Psoas muscle (tissue), 7 donors: ENCODE measurements at regions not wholly inside any gene's neighbourhood (a gene's known extent, or its start where the extent isn't known, plus 50 kb on each side); places are given as distances from the start of the nearest gene placed in this dataset.

Experiments used
- ATAC-seq, 4 donors: fragments of 200-7000 bp; cut with Tn5 transposase; one replicate each; pipeline ENCODE4 v1.9.1; 2020; ENCODE audit warnings: moderate library complexity in 3 of 4, mild to moderate bottlenecking in 2 of 4
- DNase-seq, 2 donors: peaks; one replicate each; pipeline ENCODE4 v3.0.0-alpha.2; 2020
- H3K27ac ChIP-seq: fragments of 200-600 bp; one replicate; pipeline ENCODE4 v1.8.0; 2022
- H3K27me3 ChIP-seq, 3 donors: fragments of 200-600 bp in 1 of 3; one replicate each; pipeline versions ENCODE4 v1.6.1 to v1.8.0; 2013 to 2022; ENCODE audit warnings: low read length in 2 of 3, mild to moderate bottlenecking in 2 of 3, moderate library complexity in 1 of 3; ENCODE audit not compliant: insufficient read depth in 3 of 3
- H3K36me3 ChIP-seq, 2 donors: fragments of 200-600 bp in 1 of 2; one replicate each; pipeline versions ENCODE4 v1.6.1 to v1.8.0; 2013 to 2022; ENCODE audit warnings: low read depth in 1 of 2, mild to moderate bottlenecking in 1 of 2, moderate library complexity in 1 of 2; ENCODE audit not compliant: insufficient read depth in 1 of 2
- H3K4me1 ChIP-seq: fragments of 200-600 bp; one replicate; pipeline ENCODE4 v1.8.0; 2022
- H3K4me3 ChIP-seq: fragments of 200-600 bp; one replicate; pipeline ENCODE4 v1.8.0; 2022; ENCODE audit warnings: mild to moderate bottlenecking
- H3K9me3 ChIP-seq: fragments of 200-600 bp; one replicate; pipeline ENCODE4 v1.8.0; 2022
- WGBS, 3 donors: extraction: QIAGEN DNeasy Blood & Tissue Kit; methylation state at CpG; one replicate each; pipeline versions ENCODE4 v1.1.6 to v1.1.7; 2013; 5-methylcytosine and 5-hydroxymethylcytosine counted together
- intact Hi-C, 2 donors: fragments of 100-400 bp; cut with DNase I; formaldehyde crosslinking; loops; one replicate each; pipeline versions ENCODE4 v1.11.0 to v1.14.2; 2022
- TF ChIP-seq, protein P1 (sequence below): fragments of 200-600 bp; IDR thresholded peaks from one replicate; pipeline ENCODE4 v1.8.0; 2022; ENCODE audit warnings: antibody characterized with exemption
- donor health status: healthy with polysubstance abuse.
- donor health status: DM: no; HTN: no; CAD: no; lungs with moderate emphysema.
- donor health status: Bipolar disorder and iron deficiency.
- donor health status: healthy.
- donor health status: DM: yes; HTN: yes; CAD: no.
- donor health status: DM: no; HTN: no; CAD: no.
- donor health status: DM: yes; HTN: yes; CAD: no.

DNA sequence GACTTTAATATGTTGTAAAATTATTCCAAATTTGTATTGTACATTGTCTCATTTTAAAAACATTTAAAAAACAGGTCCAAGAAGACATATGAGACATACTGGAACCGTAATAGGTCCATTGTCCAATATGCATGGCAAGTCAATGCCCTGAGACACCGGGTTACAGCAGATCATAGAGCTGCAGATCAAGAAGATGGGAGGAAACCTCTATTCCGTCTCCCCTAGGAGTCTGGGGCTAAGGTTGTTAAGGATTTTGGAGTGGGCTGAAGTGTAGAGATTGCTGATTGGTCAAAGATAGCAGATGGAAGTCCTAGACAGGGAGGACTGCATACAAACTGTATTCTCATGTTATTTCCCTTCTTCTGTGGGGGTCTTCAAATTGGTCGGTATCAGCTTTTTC lies 108.3 kb upstream of the PLEKHA5 start:
- no peaks in the 10 kb centered on the region for H3K27me3 ChIP-seq
- ATAC-seq = no peak
- intact Hi-C loops = no loop called here

DNA sequence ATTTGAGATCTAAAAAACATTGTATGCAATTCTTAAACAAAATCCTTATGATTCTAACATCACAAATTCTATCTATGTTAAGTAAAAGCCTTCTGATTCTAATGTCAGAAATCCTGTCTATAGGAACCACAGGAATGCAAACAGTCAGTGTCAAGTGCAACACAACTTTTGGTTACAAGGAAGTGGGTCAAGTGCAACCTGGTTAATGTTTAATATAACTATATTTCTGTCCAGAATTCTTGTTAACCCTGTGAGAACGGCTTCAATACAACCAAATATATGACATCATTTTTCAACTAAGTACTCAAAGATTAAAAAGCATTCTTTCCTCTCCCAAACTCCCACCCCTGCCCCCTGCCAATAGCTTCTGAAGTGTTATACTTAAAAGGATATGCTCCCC lies 107.9 kb upstream of the PLEKHA5 start:
- 52 to 67% (median 53%) methylated on average over 1 of the region's 1 CpG for WGBS, 3 donors
- DNase-seq = no peak
- Histone ChIP-seq H3K4me3 (no peak overlapping the region), H3K4me1 (no peaks in the 10 kb centered on the region), H3K9me3 (no peaks in the 10 kb centered on the region), H3K36me3 (no peaks in the 10 kb centered on the region), H3K27ac (no peak overlapping the region), H3K27me3 (no peaks in the 10 kb centered on the region)
- no peak for ATAC-seq
- intact Hi-C loops = no loop called here
- TF ChIP-seq, protein P1, sequence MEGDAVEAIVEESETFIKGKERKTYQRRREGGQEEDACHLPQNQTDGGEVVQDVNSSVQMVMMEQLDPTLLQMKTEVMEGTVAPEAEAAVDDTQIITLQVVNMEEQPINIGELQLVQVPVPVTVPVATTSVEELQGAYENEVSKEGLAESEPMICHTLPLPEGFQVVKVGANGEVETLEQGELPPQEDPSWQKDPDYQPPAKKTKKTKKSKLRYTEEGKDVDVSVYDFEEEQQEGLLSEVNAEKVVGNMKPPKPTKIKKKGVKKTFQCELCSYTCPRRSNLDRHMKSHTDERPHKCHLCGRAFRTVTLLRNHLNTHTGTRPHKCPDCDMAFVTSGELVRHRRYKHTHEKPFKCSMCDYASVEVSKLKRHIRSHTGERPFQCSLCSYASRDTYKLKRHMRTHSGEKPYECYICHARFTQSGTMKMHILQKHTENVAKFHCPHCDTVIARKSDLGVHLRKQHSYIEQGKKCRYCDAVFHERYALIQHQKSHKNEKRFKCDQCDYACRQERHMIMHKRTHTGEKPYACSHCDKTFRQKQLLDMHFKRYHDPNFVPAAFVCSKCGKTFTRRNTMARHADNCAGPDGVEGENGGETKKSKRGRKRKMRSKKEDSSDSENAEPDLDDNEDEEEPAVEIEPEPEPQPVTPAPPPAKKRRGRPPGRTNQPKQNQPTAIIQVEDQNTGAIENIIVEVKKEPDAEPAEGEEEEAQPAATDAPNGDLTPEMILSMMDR = no peak

More for the DNA sequence above, 108.3 kb upstream of the PLEKHA5 start:
- no peak overlapping the region for H3K4me3 ChIP-seq
- DNase-seq = no peak
- TF ChIP-seq, protein P1 = no peak
- no peak overlapping the region for H3K27ac ChIP-seq
- no peaks in the 10 kb centered on the region for H3K36me3 ChIP-seq
- no peaks in the 10 kb centered on the region for H3K9me3 ChIP-seq
- WGBS, 3 donors = 80 to 85% (median 82%) methylated on average over 4 of the region's 4 CpGs
- H3K4me1 ChIP-seq = no peaks in the 10 kb centered on the region

GRCh38 chr12:19025582-19025981 lies 104.0 kb upstream of the PLEKHA5 start:
- no peak for ATAC-seq
- 68 to 77% (median 69%) methylated on average over 5 of the region's 5 CpGs for WGBS, 3 donors
- intact Hi-C loops = no loop called here

GRCh38 chr12:19026034-19026433 lies 103.5 kb upstream of the PLEKHA5 start:
- intact Hi-C loops = no loop called here
- WGBS, 3 donors = 86 to 91% (median 89%) methylated on average over 4 of the region's 4 CpGs
- ATAC-seq (no peak), DNase-seq (no peak)
- Histone ChIP-seq H3K27ac (no peak overlapping the region), H3K4me3 (no peak overlapping the region), H3K27me3 (no peaks in the 10 kb centered on the region), H3K36me3 (no peaks in the 10 kb centered on the region), H3K4me1 (no peaks in the 10 kb centered on the region), H3K9me3 (no peaks in the 10 kb centered on the region)
- TF ChIP-seq, protein P1 = no peak

More at GRCh38 chr12:19025582-19025981, 104.0 kb upstream of the PLEKHA5 start:
- no peaks in the 10 kb centered on the region for H3K27me3 ChIP-seq
- TF ChIP-seq, protein P1 = no peak
- no peaks in the 10 kb centered on the region for H3K36me3 ChIP-seq
- H3K27ac ChIP-seq = no peak overlapping the region
- H3K9me3 ChIP-seq = no peaks in the 10 kb centered on the region
- H3K4me3 ChIP-seq = no peak overlapping the region
- H3K4me1 ChIP-seq = no peaks in the 10 kb centered on the region
- DNase-seq = no peak
